ENCODE measurements at regions not wholly inside any gene's neighbourhood (a gene's known extent, or its start where the extent isn't known, plus 50 kb on each side); places are given as distances from the start of the nearest gene placed in this dataset.

DNA sequence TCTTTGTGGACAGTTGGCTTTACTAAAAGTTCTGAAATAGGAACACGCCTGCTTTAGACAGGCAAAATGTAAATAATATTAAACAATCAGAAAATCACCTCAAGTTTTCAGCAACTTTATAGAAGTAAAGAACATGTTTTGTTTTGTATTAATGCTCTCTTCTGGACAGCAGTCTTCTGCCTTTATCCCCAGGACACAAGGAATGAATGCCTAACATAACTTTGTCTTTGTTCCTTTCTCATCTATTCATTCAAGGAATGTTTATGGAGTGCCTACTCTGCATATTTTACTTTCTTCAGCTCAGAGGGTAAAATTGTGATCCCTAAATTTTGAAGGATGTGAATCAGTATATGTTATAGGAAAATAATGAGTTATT lies 325.4 kb downstream of the FOXO1 start:
- TF ChIP-seq CTCF (IDR thresholded peaks at IDR 0.05 in 8 of 11, conservative IDR thresholded peaks at IDR 0.05 in 3 of 11) (no peak), POLR2AphosphoS5 (IDR thresholded peaks at IDR 0.05) (no peak), POLR2A (IDR thresholded peaks at IDR 0.05) (no peak)
